HG03432 (cell line): ENCODE measurements at regions not wholly inside any gene's neighbourhood (a gene's known extent, or its start where the extent isn't known, plus 50 kb on each side); places are given as distances from the start of the nearest gene placed in this dataset.
"Not testable (repeated sequence)": the region's sequence is repeated elsewhere in the genome, so short reads cannot be mapped to it uniquely, and the experiment has no call there.

Experiments
- ATAC-seq: cut with Tn5 transposase; IDR thresholded peaks from one replicate; pipeline ENCODE4 v1.9.1; 2021; ENCODE audit warnings: mild to moderate bottlenecking, moderate library complexity; ENCODE audit not compliant: unreplicated experiment

DNA sequence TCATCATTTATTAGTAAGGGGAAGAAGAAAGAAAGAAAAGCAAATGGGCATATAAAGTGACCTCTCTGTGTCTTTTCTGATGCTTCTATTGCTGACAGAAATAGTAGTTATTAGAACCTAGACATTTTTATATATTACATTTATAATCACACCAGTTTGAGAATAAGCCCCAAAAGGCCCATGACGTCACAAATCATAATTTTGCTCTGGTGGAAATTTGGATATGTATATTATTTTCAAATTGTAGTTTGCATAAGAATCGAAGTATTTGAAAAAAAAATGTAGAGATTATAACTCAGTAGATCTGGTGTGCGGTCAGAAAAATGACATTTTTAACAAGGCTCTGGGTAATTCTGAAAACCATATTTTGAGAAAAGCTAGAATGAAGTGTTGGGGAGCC, 101.2 kb upstream of the STEAP1 start:
- ATAC-seq, result no peak

DNA sequence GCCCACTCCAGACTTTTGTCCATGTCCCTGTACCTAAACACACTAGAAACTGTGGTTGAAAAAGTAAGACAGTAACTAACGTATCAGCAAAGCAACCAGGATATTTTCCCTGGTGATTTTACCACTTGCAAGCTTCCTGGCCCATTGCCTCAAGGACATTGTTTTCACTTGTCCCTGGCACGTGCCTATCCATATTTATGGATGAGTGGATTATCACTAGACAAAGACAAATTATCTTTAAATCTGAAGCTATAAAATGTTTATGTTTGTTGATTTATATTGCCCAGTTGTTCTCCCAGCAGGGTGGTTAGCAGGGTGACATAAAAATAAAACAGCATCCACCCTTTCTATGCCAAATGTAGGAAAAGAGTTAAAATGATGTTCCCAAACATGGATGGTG, 93.2 kb upstream of the STEAP1 start:
- ATAC-seq, result no peak

DNA sequence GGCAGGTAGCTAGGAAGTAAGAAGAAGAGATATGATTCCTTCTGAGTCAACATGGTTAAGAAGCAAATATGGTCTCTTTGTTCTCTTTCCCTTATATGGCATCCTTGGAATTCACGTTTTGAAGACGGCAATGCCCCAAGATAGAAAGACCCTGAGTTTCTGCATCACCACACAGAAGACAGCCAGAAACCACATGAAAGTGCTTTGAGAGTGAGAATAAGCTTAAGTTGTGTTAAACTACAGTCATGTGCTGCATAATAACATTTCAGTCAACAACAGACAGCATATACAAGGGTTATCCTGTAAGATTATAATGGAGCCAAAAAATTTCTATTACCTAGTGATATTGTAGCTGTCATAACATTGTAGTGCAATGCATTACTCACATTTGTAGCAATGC, 89.9 kb upstream of the STEAP1 start:
- ATAC-seq, result no peak

DNA sequence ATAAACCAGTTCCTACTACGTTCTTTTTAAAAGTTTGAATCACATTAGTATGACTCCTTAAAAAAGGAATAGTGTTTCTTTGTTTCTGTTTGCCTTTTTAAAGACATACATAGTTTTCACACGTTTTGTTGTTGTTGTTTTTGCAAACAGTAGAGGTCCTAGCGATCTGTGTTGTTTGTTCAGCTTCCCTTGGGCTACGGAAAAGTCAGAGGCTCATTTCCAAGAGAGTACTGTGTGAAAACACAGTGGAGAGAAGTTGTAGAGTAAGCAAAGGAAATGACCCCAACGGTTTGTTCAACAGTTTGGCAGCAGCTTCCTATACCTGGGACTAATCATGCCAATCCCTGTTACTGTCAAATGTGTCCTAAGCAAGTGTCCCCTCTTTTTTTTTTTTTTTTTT, 87.1 kb upstream of the STEAP1 start:
- ATAC-seq, result no peak

DNA sequence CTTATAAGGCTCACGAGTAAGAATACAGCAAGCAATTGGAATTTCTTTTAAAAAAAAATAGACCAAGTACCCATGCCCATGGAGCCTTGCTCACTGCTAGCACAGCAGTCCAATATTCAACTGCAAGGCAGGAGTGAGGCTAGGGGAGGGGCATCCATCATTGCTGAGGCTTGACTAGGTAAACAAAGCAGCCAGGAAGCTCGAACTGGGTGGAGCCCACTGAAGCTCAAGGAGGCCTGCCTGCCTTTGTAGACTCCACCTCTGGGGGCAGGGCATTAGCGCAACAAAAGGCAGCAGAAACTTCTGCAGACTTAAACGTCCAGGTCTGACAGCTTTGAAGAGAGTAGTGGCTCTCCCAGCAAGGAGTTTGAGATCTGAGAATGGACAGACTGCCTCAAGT, 84.0 kb upstream of the STEAP1 start:
- ATAC-seq, result not testable (repeated sequence)

DNA sequence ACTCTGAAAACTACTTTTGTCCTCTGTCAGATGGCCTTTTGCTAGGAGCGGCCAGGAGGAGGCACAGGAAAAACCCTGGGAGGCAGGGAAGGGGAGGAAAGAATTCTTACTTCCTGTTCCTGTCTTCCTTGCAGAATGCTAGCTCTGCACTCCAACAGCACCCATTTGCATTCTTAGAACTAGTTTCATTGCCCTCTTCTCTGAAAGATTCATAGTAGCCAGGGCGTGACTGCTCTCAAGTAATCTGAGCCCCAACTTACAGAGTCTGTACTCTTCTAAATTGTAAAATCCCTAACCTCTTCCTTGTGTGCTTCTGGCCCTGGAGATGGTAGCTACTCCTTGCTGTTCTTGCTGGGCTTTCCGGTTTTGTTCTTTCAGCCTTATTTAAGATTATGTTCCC, 75.3 kb upstream of the STEAP1 start:
- ATAC-seq, result no peak

DNA sequence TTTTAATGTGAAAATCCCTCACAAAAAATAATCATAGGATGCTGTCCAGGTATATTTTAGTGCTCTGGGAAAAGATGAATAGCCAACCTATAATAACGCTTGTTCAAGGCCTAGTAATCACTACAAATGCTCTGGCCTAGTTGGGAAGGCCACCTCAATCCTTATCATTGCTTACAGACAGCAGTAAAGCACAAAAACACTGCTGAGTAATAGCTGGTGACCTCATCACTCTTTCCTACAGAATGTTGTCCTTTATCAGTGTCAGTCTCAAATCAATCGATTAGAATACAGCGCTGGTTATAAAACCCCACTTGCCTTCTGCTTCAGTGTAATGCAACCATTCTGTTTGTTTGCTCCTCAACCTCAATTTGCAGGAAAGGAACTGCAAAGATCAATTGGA, 72.6 kb upstream of the STEAP1 start:
- no peak for ATAC-seq

DNA sequence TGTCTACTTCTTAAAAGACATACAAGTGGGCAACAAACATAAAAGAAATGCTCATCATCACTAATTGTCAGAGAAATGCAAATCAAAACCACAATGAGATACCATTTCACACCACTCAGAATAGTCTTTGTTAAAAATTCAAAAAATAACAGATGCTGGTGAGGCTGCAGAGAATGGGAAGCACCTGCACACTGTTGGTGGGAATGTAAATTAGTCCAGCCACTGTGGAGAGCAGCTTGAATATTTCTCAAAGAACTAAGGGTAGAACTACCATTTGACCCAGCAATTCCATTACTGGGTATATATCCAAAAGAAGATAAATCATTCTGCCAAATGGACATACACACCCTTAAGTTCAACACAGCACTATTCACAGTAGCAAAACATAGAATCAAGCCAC, 61.8 kb upstream of the STEAP1 start:
- no peak for ATAC-seq

DNA sequence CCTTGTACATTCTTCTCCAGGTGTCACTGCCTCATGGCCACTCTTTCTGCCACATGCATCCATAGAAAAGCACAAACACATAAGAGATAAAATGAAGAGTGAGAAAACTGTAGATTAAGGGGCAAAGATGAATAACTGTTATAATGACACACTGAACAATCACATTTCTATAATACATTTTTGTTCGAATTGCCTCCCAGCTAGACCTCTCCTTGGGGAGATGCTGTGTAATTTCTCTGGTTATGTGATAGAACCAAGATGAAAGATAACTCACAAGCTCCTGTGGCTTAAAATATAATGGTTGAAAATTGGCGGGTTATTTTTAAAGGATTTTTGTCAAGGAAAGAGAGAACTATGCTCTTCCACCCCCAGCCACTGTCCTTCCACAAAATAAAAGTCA, 60.2 kb upstream of the STEAP1 start:
- ATAC-seq, result no peak
